ENCODE measurements at regions not wholly inside any gene's neighbourhood (a gene's known extent, or its start where the extent isn't known, plus 50 kb on each side); places are given as distances from the start of the nearest gene placed in this dataset.
"Not testable (repeated sequence)": the region's sequence is repeated elsewhere in the genome, so short reads cannot be mapped to it uniquely, and the experiment has no call there.

GRCh38 chr2:220787251-220787650, 784.9 kb downstream of the EPHA4 start:
- no peaks in the 10 kb centered on the region for H3K4me1 Mint-ChIP-seq
- no peak for ATAC-seq (ENCODE audit: low read depth in 2 of 2)
- H3K27me3 Mint-ChIP-seq: peaks cover 0 to 4% (median 0%) of the 10 kb centered on the region in 3 donors
- no peak overlapping the region for H3K4me3 Mint-ChIP-seq
- no peak overlapping the region for H3K27ac Mint-ChIP-seq
- no peaks in the 10 kb centered on the region for H3K36me3 Mint-ChIP-seq
- H3K9me3 Mint-ChIP-seq: peaks cover 0 to 9% (median 1%) of the 10 kb centered on the region in 7 donors
- DNase-seq: no peak

- DNase-seq (no peak), ATAC-seq (ENCODE audit: low read depth in 2 of 2) (no peak)
- H3K9me3 Mint-ChIP-seq: peaks cover 0 to 9% (median 2%) of the 10 kb centered on the region in 7 donors
- no peak overlapping the region for H3K27ac Mint-ChIP-seq
- no peaks in the 10 kb centered on the region for H3K4me1 Mint-ChIP-seq
- H3K27me3 Mint-ChIP-seq: peaks cover 0 to 4% (median 0%) of the 10 kb centered on the region in 3 donors
- no peaks in the 10 kb centered on the region for H3K36me3 Mint-ChIP-seq
- no peak overlapping the region for H3K4me3 Mint-ChIP-seq
These were observed 782.1 kb downstream of the EPHA4 start for GRCh38 chr2:220789961-220790360.

- H3K4me3 Mint-ChIP-seq: no peak overlapping the region
- H3K36me3 Mint-ChIP-seq: no peaks in the 10 kb centered on the region
- H3K27ac Mint-ChIP-seq: no peak overlapping the region
- H3K9me3 Mint-ChIP-seq: peaks cover 0 to 8% (median 0%) of the 10 kb centered on the region in 7 donors
- DNase-seq (no peak), ATAC-seq (ENCODE audit: low read depth in 2 of 2) (no peak)
- H3K4me1 Mint-ChIP-seq: no peaks in the 10 kb centered on the region
- H3K27me3 Mint-ChIP-seq: no peaks in the 10 kb centered on the region
These were observed 776.4 kb downstream of the EPHA4 start for GRCh38 chr2:220795705-220796104.

DNA sequence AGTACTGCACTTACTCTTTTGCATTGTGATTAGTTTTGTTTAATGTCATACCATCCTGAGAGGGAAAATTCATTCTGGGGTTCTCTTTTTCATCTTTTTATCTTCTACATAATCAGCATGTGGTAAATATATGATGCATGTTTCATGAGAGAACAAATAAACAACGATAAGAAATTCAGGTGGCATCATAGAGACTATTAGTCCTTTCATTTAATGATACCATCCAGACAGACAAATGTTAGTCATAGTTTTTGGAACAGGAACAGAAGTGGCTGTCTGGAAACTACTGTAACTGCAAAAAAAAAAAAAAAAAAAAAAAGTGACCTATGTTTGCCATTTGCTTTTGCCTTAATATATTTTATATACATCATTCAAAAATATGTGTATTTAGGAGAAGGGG, 761.0 kb downstream of the EPHA4 start:
- no peaks in the 10 kb centered on the region for H3K9me3 Mint-ChIP-seq
- H3K4me3 Mint-ChIP-seq: no peak overlapping the region
- no peak overlapping the region for H3K27ac Mint-ChIP-seq
- no peaks in the 10 kb centered on the region for H3K36me3 Mint-ChIP-seq
- ATAC-seq (ENCODE audit: low read depth in 2 of 2) (no peak), DNase-seq (no peak)
- H3K27me3 Mint-ChIP-seq: no peaks in the 10 kb centered on the region
- H3K4me1 Mint-ChIP-seq: no peaks in the 10 kb centered on the region

- no peaks in the 10 kb centered on the region for H3K4me1 Mint-ChIP-seq
- no peaks in the 10 kb centered on the region for H3K27me3 Mint-ChIP-seq
- no peak overlapping the region for H3K27ac Mint-ChIP-seq
- no peak for DNase-seq
- H3K36me3 Mint-ChIP-seq: no peaks in the 10 kb centered on the region
- no peaks in the 10 kb centered on the region for H3K9me3 Mint-ChIP-seq
- H3K4me3 Mint-ChIP-seq: no peak overlapping the region
- ATAC-seq (ENCODE audit: low read depth in 2 of 2): no peak
These were observed 760.0 kb downstream of the EPHA4 start for GRCh38 chr2:220811952-220812570.

- H3K9me3 Mint-ChIP-seq: peaks cover 0 to 8% (median 0%) of the 10 kb centered on the region in 7 donors
- no peaks in the 10 kb centered on the region for H3K27me3 Mint-ChIP-seq
- no peak for ATAC-seq (ENCODE audit: low read depth in 2 of 2)
- no peaks in the 10 kb centered on the region for H3K4me1 Mint-ChIP-seq
- H3K27ac Mint-ChIP-seq: no peak overlapping the region
- H3K4me3 Mint-ChIP-seq: no peak overlapping the region
- DNase-seq: no peak
- no peaks in the 10 kb centered on the region for H3K36me3 Mint-ChIP-seq
These were observed 757.7 kb downstream of the EPHA4 start for GRCh38 chr2:220814441-220814840.

DNA sequence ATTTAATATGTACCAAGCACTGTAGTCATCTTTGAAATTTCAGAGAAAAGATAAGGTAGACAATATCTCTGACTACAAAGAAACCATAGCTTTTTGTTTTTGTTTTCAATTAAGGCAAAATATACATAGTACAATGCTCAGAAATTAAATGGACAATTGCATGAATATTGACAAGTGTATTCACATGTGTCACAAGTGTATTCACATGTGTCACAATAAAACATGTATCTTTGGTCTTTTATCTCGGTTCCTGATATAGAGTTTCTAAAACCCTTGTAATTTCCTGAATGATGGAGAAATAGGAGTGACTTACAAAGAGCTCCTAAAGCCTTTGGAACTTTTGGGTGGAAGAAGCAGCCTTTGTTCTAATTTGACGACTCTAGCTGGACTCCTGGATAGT, 756.4 kb downstream of the EPHA4 start:
- Mint-ChIP-seq H3K36me3 (no peaks in the 10 kb centered on the region), H3K4me1 (no peaks in the 10 kb centered on the region), H3K4me3 (no peak overlapping the region), H3K27ac (no peak overlapping the region), H3K27me3 (no peaks in the 10 kb centered on the region), H3K9me3 (peaks cover 0 to 8% (median 1%) of the 10 kb centered on the region in 7 donors)
- DNase-seq (no peak), ATAC-seq (ENCODE audit: low read depth in 2 of 2) (no peak)

GRCh38 chr2:220821683-220822082, 750.4 kb downstream of the EPHA4 start:
- Mint-ChIP-seq H3K4me3 (no peak overlapping the region), H3K36me3 (no peaks in the 10 kb centered on the region), H3K4me1 (no peaks in the 10 kb centered on the region), H3K27ac (no peak overlapping the region), H3K27me3 (no peaks in the 10 kb centered on the region), H3K9me3 (peaks cover 0 to 18% (median 2%) of the 10 kb centered on the region in 7 donors)
- ATAC-seq (ENCODE audit: low read depth in 2 of 2) (no peak), DNase-seq (no peak)

- H3K4me3 Mint-ChIP-seq; ATAC-seq (ENCODE audit: low read depth in 2 of 2); H3K27ac Mint-ChIP-seq; H3K36me3 Mint-ChIP-seq; H3K4me1 Mint-ChIP-seq; H3K27me3 Mint-ChIP-seq; DNase-seq: not testable (repeated sequence)
- H3K9me3 Mint-ChIP-seq: peaks cover 0 to 17% (median 3%) of the 10 kb centered on the region in 7 donors
These were observed 748.5 kb downstream of the EPHA4 start for GRCh38 chr2:220823590-220823989.

DNA sequence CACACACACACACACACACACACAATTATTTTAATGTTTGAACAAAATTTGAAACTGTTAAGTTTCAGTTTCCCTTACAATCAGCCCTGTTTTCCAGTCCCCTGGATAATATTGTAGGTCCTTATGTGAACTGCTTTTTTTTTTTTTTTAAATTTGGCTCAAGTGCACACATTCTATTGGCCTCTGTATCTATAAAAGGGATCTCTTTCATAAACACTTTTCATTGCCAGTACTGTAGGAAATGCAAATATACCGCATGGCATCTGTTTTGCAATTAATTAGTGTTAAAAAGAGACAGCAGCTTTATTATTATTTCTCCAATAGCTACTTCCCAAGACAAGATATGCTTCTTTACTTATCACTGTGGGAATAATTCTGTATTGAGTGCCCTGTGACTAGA, 738.7 kb downstream of the EPHA4 start:
- ATAC-seq (ENCODE audit: low read depth in 2 of 2) (no peak), DNase-seq (no peak)
- Mint-ChIP-seq H3K27ac (no peak overlapping the region), H3K4me3 (no peak overlapping the region), H3K36me3 (no peaks in the 10 kb centered on the region), H3K9me3 (peaks cover 0 to 8% (median 6%) of the 10 kb centered on the region in 7 donors), H3K4me1 (no peaks in the 10 kb centered on the region), H3K27me3 (peaks cover 0 to 4% (median 3%) of the 10 kb centered on the region in 3 donors)

DNA sequence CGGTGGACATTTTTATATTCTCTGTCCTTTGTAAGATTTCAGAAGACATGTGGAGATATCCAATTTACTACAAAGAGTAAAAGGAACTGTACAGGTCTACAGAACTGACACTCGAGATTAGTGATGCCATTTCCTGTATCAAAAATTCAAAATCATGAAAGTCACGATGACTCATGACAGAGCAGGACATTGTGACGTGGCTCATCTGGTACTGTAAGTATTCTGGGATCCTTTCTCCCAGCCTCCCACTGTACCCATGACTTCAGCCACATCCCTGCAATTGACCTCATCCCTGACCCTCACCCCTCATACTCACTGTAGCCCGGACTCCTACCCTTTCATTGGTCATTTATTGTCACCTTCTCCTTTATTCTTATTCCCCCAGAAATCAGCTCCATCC, 736.5 kb downstream of the EPHA4 start:
- Mint-ChIP-seq H3K27ac (no peak overlapping the region), H3K27me3 (peaks cover 0 to 4% (median 0%) of the 10 kb centered on the region in 3 donors), H3K4me1 (no peaks in the 10 kb centered on the region), H3K36me3 (no peaks in the 10 kb centered on the region), H3K4me3 (no peak overlapping the region), H3K9me3 (peaks cover 0 to 5% (median 0%) of the 10 kb centered on the region in 7 donors)
- DNase-seq (no peak), ATAC-seq (ENCODE audit: low read depth in 2 of 2) (no peak)

DNA sequence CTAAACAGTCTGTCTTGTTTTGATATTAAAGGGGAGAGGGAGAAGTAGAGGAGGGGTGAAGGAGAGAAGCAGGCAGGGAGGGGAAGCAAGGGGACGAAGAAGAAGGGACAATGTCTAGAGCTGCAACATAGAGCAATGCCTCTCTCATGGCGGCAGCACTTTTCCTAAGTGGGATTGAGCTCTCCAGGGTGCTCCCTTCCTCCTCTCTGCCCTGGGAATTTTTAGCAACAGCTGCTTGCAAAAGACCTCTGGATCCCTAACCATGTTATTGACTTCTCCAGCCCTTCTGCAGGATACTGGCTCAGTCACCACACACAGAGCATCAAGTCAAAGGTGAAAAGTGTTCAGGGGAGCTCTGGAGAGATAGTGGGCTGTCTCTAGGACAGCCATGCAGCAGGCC, 734.9 kb downstream of the EPHA4 start:
- no peaks in the 10 kb centered on the region for H3K36me3 Mint-ChIP-seq
- no peaks in the 10 kb centered on the region for H3K27me3 Mint-ChIP-seq
- H3K4me1 Mint-ChIP-seq: no peaks in the 10 kb centered on the region
- DNase-seq (no peak), ATAC-seq (ENCODE audit: low read depth in 2 of 2) (no peak)
- H3K4me3 Mint-ChIP-seq: no peak overlapping the region
- no peak overlapping the region for H3K27ac Mint-ChIP-seq
- H3K9me3 Mint-ChIP-seq: peaks cover 0 to 2% (median 0%) of the 10 kb centered on the region in 7 donors

GRCh38 chr2:220842901-220843665, 729.0 kb downstream of the EPHA4 start:
- H3K9me3 Mint-ChIP-seq: peaks cover 0 to 4% (median 0%) of the 10 kb centered on the region in 7 donors
- ATAC-seq (ENCODE audit: low read depth in 2 of 2) (no peak), DNase-seq (no peak)
- no peaks in the 10 kb centered on the region for H3K4me1 Mint-ChIP-seq
- no peaks in the 10 kb centered on the region for H3K27me3 Mint-ChIP-seq
- no peak overlapping the region for H3K4me3 Mint-ChIP-seq
- no peak overlapping the region for H3K27ac Mint-ChIP-seq
- H3K36me3 Mint-ChIP-seq: no peaks in the 10 kb centered on the region

DNA sequence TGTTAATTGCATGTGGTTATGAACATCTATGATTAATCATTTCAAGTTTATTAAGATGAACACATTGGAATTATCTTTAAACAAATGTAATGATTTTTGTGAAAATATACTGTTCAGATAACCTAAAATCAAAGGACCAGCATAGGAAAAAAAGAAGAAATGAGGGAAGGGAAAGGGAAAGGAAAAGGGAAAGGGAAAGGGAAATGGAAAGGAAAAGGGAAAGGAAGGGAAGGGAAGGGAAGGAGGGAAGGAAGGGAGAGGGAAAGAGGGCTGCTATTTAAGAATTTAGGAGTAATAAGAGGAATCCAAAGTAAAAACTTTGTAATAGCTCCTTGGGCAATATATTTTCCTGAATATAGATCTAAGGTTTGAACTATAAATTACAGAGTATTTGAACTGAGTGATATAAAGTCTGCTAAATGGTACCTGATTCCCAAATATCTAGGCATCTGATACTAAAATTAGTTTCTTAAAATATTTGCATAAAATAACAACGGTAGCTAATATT, 726.3 kb downstream of the EPHA4 start:
- ATAC-seq (ENCODE audit: low read depth in 2 of 2) (no peak), DNase-seq (no peak)
- Mint-ChIP-seq H3K4me3 (no peak overlapping the region), H3K9me3 (peaks cover 0 to 5% (median 0%) of the 10 kb centered on the region in 7 donors), H3K27me3 (no peaks in the 10 kb centered on the region), H3K27ac (no peak overlapping the region), H3K36me3 (no peaks in the 10 kb centered on the region), H3K4me1 (no peaks in the 10 kb centered on the region)

All from naive B cell (primary cell).